ENCODE measurements at regions not wholly inside any gene's neighbourhood (a gene's known extent, or its start where the extent isn't known, plus 50 kb on each side); places are given as distances from the start of the nearest gene placed in this dataset.

DNA sequence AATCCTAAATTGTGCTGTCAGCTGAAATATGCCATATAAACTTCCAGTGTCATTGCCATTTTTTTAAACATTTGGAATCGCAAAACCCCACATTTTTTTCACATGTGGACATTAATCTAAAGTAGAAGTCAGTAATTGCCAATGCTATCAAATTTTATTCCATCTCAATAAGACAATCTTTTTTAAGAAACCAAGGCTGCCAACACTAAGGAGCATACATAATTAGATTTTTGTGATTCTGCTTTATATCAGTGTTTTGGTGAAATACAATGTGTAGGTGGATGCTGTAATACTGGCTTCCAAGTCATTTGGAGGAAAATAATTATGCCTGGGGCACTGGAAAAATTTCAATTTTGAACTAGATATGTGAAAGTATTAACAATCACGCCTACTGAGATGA is 256.7 kb downstream of the ZPLD1 start:
- no peak overlapping the region for H4K91ac ChIP-seq (ENCODE audit: insufficient read length, low read depth, low read length)
- no peak overlapping the region for H2BK120ac ChIP-seq (ENCODE audit: low read depth, low read length, poor library complexity, severe bottlenecking)
- H3K23ac ChIP-seq (ENCODE audit: insufficient read length, low read depth, low read length) = no peak overlapping the region
- peaks cover 10 to 29% of the 10 kb centered on the region in 2 experiments for H3K9me3 Mint-ChIP-seq
- TF ChIP-seq, protein P1, sequence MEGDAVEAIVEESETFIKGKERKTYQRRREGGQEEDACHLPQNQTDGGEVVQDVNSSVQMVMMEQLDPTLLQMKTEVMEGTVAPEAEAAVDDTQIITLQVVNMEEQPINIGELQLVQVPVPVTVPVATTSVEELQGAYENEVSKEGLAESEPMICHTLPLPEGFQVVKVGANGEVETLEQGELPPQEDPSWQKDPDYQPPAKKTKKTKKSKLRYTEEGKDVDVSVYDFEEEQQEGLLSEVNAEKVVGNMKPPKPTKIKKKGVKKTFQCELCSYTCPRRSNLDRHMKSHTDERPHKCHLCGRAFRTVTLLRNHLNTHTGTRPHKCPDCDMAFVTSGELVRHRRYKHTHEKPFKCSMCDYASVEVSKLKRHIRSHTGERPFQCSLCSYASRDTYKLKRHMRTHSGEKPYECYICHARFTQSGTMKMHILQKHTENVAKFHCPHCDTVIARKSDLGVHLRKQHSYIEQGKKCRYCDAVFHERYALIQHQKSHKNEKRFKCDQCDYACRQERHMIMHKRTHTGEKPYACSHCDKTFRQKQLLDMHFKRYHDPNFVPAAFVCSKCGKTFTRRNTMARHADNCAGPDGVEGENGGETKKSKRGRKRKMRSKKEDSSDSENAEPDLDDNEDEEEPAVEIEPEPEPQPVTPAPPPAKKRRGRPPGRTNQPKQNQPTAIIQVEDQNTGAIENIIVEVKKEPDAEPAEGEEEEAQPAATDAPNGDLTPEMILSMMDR (conservative IDR thresholded peaks at IDR 0.05) = no peak
- H2AK5ac ChIP-seq (ENCODE audit: insufficient read length, low read length) = no peak overlapping the region
- H4K5ac ChIP-seq (ENCODE audit: insufficient read length, low read depth, low read length) = no peak overlapping the region
- no peak overlapping the region for H2AFZ ChIP-seq (ENCODE audit: low read length)
- H3K27me3 ChIP-seq (ENCODE audit: insufficient read depth, low read length) = no peaks in the 10 kb centered on the region
- no peaks in the 10 kb centered on the region for H3K79me2 ChIP-seq (ENCODE audit: insufficient read depth, low read length)
- H4K8ac ChIP-seq (replicated peaks; ENCODE audit: insufficient read length, low read depth, low read length) = no peak overlapping the region
- no peak for DNase-seq
- peaks cover 3% of the 10 kb centered on the region; the same call in 1 of the 2 replicates for H3K4me1 ChIP-seq (ENCODE audit: insufficient read depth, low read length)
- H3K14ac ChIP-seq (ENCODE audit: insufficient read depth, low read length) = no peak overlapping the region
- no peak overlapping the region for H2BK15ac ChIP-seq (ENCODE audit: low read depth, low read length)
- H3K27ac Mint-ChIP-seq = no peak overlapping the region
- no peak overlapping the region for H3K4me2 ChIP-seq (ENCODE audit: insufficient read depth, insufficient read length, low read length)
- no CpG with 5 or more reads among the region's 2 CpGs for WGBS (ENCODE audit: extremely low coverage, insufficient read length, low lambda C conversion rate)
- H2BK12ac ChIP-seq (ENCODE audit: insufficient read length, low read depth, low read length) = no peak overlapping the region
- H3K36me3 Mint-ChIP-seq (ENCODE audit: insufficient read depth in 1 of 3, low read depth in 3 of 3) = peaks cover 10 to 48% (median 23%) of the 10 kb centered on the region in 3 experiments
- no peaks in the 10 kb centered on the region for H4K20me1 ChIP-seq (ENCODE audit: control insufficient read depth, insufficient read depth, insufficient read length)
- H3K23me2 ChIP-seq (ENCODE audit: insufficient read length, low read depth, low read length, poor library complexity, severe bottlenecking) = no peaks in the 10 kb centered on the region
- H3K4ac ChIP-seq (ENCODE audit: low read depth, low read length) = no peak overlapping the region
- H2BK20ac ChIP-seq (ENCODE audit: low read depth, low read length, poor library complexity, severe bottlenecking) = no peak overlapping the region
- H3K56ac ChIP-seq (ENCODE audit: insufficient read length, low read depth, low read length) = no peak overlapping the region
- H3T11ph ChIP-seq (ENCODE audit: low read length) = no peak overlapping the region
- no peak overlapping the region for H3K9ac ChIP-seq (ENCODE audit: extremely low read depth, insufficient read length, low read length)
- no peak overlapping the region for H2BK5ac ChIP-seq (ENCODE audit: insufficient read length, low read length)
- H3K4me1 Mint-ChIP-seq = peaks cover 28 to 31% of the 10 kb centered on the region in 2 experiments
- no peak overlapping the region for H3K4me3 Mint-ChIP-seq
- no peaks in the 10 kb centered on the region for H3K9me3 ChIP-seq (ENCODE audit: control insufficient read depth, low read depth, low read length)
- H3K27ac ChIP-seq (ENCODE audit: insufficient read length, low read depth, low read length) = no peak overlapping the region
- H3K27me3 Mint-ChIP-seq (ENCODE audit: low read depth) = peaks cover 3% of the 10 kb centered on the region
- no peaks in the 10 kb centered on the region for H3K79me1 ChIP-seq (ENCODE audit: insufficient read depth, low read depth, low read length, poor library complexity, severe bottlenecking)
- H3K18ac ChIP-seq (ENCODE audit: insufficient read length, low read depth, low read length) = no peak overlapping the region
